NT2/D1 (cell line): ENCODE measurements at regions not wholly inside any gene's neighbourhood (a gene's known extent, or its start where the extent isn't known, plus 50 kb on each side); places are given as distances from the start of the nearest gene placed in this dataset.

Experiments
- DNase-seq: peaks from one replicate; pipeline ENCODE4 v3.0.0-alpha.2; 2011; ENCODE audit warnings: low read depth, low spot score
- H3K27me3 ChIP-seq: 2 replicates; pipeline ENCODE4 v1.6.0; 2011; ENCODE audit warnings: mild to moderate bottlenecking; ENCODE audit not compliant: insufficient read length, insufficient read depth
- H3K36me3 ChIP-seq: 2 replicates; pipeline ENCODE4 v1.6.1; 2011; ENCODE audit warnings: mild to moderate bottlenecking, low read length, mixed read lengths; ENCODE audit not compliant: insufficient read depth, insufficient read length
- H3K4me1 ChIP-seq: 2 replicates; pipeline ENCODE4 v1.5.1; 2011; ENCODE audit not compliant: insufficient read depth, insufficient read length
- H3K4me3 ChIP-seq: 2 replicates; pipeline ENCODE4 v1.5.1; 2011; ENCODE audit warnings: low read depth; ENCODE audit not compliant: insufficient read length
- H3K9ac ChIP-seq: 2 replicates; pipeline ENCODE4 v1.6.0; 2011; ENCODE audit warnings: low read depth; ENCODE audit not compliant: insufficient read length
- H3K9me3 ChIP-seq: 2 replicates; pipeline ENCODE4 v1.5.1; 2011; ENCODE audit warnings: mild to moderate bottlenecking, low read length; ENCODE audit not compliant: insufficient read depth
- SUZ12 ChIP-seq: IDR thresholded peaks from 2 replicates; pipeline ENCODE4 v1.6.1; 2011; ENCODE audit not compliant: insufficient read length, insufficient read depth; ENCODE audit errors: extremely low read depth
- YY1 ChIP-seq: IDR thresholded peaks from 2 replicates; pipeline ENCODE4 v1.6.1; 2011; ENCODE audit not compliant: insufficient read length, insufficient read depth
- ZNF274 ChIP-seq: IDR thresholded peaks from 2 replicates; pipeline ENCODE4 v1.6.1; 2011; ENCODE audit warnings: mild to moderate bottlenecking, low read depth, low read length

DNA sequence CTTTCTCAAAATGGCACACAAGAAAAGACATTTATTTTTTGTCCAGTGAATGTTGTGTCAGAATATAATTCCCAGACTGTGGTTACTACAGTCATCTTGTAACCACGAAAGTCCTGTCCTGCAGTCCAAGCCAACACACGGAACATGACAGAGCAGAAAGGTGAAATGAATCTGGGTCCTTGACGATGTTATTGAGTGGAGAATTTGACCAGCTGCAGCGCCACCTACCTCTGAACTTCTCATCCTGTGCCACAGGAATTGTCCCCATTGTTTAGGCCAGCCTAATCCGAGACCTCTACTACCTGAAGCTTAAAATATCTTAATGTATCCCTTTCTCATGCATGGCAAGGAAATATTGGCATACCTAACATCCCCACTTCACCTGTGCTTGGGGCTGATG, 64.1 kb upstream of the OTX2 start:
- H3K27me3 ChIP-seq, result no peaks in the 10 kb centered on the region
- H3K36me3 ChIP-seq, result no peaks in the 10 kb centered on the region
- H3K9me3 ChIP-seq, result no peaks in the 10 kb centered on the region
- DNase-seq, result no peak
- no peak overlapping the region for H3K4me3 ChIP-seq
- no peak overlapping the region for H3K9ac ChIP-seq
- H3K4me1 ChIP-seq, result no peaks in the 10 kb centered on the region
- no peak for TF ChIP-seq SUZ12
- no peak for TF ChIP-seq ZNF274
- no peak for TF ChIP-seq YY1

DNA sequence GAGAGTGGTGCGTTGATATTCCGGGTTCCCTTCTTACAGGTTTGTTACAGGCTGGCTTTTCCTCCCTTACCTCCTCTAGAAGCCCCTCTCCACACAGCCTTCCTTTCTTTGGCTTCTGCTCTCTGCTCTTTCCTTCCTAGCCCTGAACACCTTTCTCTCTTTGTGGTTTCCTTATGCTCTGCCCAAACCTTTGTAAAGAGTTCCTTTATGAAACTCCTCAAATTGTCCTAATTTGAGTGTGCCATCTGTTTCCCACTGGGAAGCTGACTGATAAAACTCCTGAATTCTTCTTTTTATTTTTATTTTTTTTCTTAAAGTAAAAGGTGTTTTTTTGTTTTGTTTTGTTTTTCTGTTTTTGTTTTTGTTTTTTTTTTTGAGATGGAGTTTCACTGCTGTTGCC, 60.1 kb upstream of the OTX2 start:
- no peak for DNase-seq

DNA sequence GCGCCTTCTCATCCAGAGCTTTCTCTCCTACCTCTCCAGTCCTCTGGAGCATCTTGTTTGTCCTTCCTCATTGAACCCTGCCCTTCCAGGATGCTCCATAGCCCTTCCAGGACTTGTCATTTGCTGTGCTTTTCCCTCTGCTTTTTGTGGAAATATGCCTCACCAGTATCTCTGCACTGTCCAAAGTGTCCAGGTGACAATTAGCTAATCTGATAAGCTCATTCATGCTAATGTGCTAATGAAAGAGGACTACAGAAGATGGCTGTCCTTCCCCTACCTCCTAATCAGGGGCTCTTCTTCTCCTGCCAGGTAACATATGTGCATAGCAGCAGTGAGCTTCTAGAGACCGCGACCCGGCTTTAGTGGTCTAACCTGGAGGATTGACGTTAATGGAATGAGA, 58.4 kb upstream of the OTX2 start:
- H3K9ac ChIP-seq, result no peak overlapping the region
- DNase-seq, result no peak
- no peak for TF ChIP-seq YY1
- no peak for TF ChIP-seq ZNF274
- TF ChIP-seq SUZ12, result no peak

More for the DNA sequence above, 60.1 kb upstream of the OTX2 start:
- Histone ChIP-seq H3K4me3 (no peak overlapping the region), H3K36me3 (no peaks in the 10 kb centered on the region), H3K4me1 (no peaks in the 10 kb centered on the region), H3K9ac (no peak overlapping the region), H3K9me3 (no peaks in the 10 kb centered on the region), H3K27me3 (no peaks in the 10 kb centered on the region)
- no peak for TF ChIP-seq YY1
- no peak for TF ChIP-seq SUZ12
- TF ChIP-seq ZNF274, result no peak

DNA sequence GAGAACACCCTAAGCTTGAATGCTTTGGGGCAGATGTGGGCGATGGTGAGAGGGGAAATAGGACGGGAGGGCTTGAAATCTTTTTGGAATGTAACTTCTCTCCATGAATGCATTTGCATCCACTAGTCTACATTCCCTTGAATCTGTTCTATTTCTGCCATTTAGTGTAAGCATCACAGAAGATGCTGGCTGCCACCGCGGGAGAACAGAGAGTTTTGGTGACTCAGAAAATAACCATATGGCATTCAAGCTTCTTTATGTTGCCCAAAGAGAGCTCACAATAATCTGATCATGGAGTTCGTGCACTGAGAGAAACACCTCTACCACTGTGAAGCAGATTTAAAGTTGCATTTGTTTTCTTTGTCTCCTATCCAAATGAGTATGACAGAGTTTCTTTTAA, 52.6 kb upstream of the OTX2 start:
- Histone ChIP-seq H3K36me3 (no peaks in the 10 kb centered on the region), H3K27me3 (no peaks in the 10 kb centered on the region), H3K4me1 (no peaks in the 10 kb centered on the region), H3K4me3 (no peak overlapping the region), H3K9me3 (no peaks in the 10 kb centered on the region), H3K9ac (no peak overlapping the region)
- no peak for DNase-seq
- no peak for TF ChIP-seq YY1

More for the DNA sequence above, 58.4 kb upstream of the OTX2 start:
- H3K27me3 ChIP-seq, result no peaks in the 10 kb centered on the region
- H3K36me3 ChIP-seq, result no peaks in the 10 kb centered on the region
- H3K9me3 ChIP-seq, result no peaks in the 10 kb centered on the region
- H3K4me3 ChIP-seq, result no peak overlapping the region
- H3K4me1 ChIP-seq, result no peaks in the 10 kb centered on the region

DNA sequence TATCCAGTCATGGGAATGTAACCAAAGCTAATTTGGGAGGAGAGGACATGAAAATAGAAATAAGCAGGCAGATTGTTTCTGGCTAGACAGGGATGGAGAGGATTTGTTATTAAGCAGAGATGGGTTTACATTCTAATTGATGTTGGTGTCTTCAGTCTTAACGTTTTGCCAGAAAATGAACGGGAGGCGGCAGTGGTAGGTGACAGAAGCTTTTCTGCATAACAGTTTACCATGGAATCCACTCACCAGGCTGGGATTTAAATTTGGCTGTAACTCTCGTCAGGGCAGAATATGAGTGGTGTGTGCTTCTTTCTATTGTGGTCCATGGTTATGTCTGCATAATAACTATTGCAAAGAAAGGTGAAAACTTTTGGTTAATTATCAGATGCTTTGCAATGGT, 50.2 kb upstream of the OTX2 start:
- no peaks in the 10 kb centered on the region for H3K36me3 ChIP-seq
- H3K9ac ChIP-seq, result no peak overlapping the region
- H3K4me1 ChIP-seq, result no peaks in the 10 kb centered on the region
- DNase-seq, result no peak
- no peaks in the 10 kb centered on the region for H3K27me3 ChIP-seq
- no peak for TF ChIP-seq YY1
- TF ChIP-seq SUZ12, result no peak
- no peak for TF ChIP-seq ZNF274
- no peak overlapping the region for H3K4me3 ChIP-seq
- H3K9me3 ChIP-seq, result no peaks in the 10 kb centered on the region
